ENCODE measurements at regions not wholly inside any gene's neighbourhood (a gene's known extent, or its start where the extent isn't known, plus 50 kb on each side); places are given as distances from the start of the nearest gene placed in this dataset.
"Not testable (repeated sequence)": the region's sequence is repeated elsewhere in the genome, so short reads cannot be mapped to it uniquely, and the experiment has no call there.

DNA sequence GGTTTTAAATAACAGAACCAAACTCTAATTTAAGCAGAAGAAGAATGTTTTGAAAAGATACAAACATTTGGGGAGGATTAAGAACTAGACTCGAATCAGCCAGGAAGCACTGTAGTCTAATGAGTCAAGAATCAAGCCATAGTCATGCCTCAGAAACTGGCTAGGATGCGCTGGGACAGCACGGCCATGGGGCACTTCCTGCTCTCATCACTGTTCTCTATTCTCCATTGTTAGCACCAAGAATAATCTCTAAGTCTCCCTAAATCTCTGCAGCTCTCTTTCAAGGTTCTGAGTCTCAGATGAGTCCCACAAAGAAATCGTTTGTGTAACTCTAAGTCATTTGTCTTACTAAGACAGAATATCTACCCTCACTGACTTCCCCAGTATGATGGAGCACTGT is 399.0 kb upstream of the KCNMB2 start:
- DNase-seq: no peak

DNA sequence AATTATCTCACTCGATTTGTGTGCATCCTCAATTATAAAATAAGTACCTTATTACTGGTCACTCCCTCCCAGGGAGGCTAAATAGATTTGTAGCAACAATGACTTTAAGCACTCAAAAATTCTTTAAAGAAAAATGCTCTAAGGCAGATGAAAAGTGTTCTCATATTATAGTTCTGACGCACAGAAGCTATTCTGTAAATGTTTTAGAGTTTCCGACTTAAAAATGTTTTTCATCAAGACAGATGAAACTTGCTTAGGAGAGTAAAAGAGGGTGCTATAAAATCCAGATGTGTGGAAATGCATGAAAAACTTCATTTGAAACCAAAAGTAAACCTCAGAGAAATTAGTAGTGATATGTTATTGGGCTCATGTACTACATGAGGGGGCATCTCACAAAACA is 398.4 kb upstream of the KCNMB2 start:
- no peak for DNase-seq

- peak; percentile 8 to 15 for DNase-seq
These were observed 397.1 kb upstream of the KCNMB2 start for GRCh38 chr3:178139116-178139515.

DNA sequence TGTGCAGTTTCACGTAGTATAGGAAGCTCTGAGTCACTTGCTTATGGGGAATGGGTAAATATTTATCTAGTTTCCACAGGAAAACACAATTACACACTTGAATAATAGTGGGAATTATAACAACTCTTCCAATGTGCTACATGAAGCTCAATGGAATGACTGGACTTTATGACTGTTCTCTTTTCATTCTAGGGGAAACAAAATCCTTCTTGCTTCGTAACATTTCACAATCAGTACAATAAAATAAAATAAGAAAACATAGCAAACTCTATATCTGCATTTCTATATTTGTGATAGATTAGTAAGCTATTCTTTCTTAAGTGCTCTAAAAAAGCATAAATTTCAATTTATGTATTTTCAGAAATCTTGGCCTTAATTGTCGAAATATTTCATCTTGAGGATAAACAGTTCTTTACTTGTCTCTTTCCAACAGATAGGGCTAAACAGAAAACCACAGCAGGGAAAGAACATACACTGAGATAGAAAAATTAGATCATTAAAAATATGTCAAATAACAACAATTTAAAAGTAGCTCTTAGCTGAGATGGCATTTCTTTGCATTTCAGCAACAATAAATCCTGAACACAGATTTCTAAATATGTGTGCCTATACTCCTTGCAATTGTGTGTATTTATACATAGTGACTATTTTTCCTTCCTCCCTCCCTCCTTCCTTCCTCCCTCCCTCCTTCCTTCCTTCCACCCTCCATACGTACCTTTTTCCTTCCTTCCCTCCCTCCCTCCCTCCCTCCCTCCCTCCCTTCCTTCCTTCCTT is 395.5 kb upstream of the KCNMB2 start:
- DNase-seq: no peak

DNA sequence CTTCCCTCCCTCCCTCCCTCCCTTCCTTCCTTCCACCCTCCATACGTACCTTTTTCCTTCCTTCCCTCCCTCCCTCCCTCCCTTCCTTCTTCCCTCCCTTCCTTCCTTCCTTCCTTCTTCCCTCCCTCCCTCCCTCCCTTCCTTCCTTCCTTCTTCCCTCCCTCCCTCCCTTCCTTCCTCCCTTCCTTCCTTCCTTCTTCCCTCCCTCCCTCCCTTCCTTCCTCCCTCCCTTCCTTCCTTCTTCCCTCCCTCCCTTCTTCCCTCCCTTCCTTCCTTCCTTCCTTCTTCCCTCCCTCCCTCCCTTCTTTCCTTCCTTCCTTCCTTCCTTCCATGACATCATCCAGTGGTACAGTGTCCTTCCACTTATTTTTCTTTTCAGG is 394.9 kb upstream of the KCNMB2 start:
- DNase-seq: not testable (repeated sequence)

DNA sequence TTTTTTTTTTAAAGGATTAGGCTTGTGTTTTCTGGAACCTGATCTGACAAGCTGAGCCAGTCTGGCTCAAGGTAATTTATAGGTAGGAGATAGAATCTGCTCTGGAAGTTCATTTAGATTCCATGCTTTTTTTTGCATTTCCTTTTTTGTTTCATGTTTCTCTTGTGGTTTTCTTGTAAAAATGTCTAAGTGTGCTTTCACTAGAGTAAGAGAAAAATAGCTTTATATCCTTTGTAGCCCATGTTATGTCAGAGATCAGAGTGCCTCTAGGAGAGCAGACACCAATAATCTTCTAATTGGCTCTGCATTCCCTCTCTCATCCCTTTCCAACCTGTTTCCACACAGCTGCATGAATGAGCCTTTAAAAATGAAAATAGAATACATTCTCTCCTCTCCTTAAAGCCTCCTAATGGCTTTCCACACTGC is 389.8 kb upstream of the KCNMB2 start:
- no peak for DNase-seq

DNA sequence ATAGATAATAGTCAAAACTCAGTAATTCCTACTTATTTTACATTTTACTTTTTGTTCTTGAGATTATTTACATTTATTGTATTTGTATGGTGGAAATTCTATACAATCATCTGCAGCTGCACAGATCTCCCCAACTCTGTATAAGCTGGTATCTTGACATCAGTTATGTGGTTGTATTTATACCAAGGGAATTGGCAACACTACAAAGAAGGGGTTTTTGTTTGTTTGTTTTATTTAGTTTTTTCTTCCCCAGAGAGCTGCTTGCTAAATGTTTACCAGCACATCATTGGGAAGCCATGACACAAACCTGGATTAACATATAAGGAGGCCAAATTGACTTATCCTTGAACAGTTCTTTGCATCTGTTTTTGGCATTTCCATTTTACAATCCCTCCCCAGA is 389.2 kb upstream of the KCNMB2 start:
- DNase-seq: no peak

DNA sequence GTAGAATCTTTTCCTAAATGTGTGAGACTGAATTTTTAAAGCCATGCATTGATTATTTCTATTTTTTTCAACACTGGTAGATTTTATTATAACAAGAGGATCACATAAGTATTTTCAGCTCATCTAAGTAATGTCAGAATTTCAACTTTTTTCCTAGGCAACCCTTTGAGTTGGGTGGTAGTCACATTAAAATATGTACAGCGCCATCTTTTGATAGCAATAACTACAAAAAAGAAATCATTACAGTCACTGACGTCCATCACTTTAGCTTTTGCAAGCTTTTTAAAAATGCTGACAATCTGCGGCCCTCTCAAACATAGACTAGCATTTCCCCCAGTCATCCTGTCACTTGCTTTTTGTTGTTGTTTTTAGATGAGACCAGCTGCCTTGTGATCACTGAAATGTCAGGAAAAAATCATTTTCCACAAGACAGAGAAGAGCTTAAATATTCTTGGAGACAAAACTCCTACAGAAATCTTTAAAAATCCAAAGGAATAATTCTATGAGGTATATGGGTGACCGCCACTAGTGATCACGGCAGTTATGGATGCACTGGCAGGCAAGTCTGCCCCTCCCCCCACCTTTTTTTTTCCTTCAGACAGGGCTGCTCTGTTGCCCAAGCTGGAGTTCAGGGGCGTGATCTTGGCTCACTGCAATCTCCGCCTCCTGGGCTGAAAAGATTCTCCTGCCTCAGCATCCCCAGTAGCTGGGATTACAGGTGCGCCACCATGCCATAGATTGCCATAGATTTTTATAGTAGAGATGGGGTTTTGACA is 384.0 kb upstream of the KCNMB2 start:
- no peak for DNase-seq

- DNase-seq: no peak
These were observed 383.2 kb upstream of the KCNMB2 start for GRCh38 chr3:178152988-178153387.

DNA sequence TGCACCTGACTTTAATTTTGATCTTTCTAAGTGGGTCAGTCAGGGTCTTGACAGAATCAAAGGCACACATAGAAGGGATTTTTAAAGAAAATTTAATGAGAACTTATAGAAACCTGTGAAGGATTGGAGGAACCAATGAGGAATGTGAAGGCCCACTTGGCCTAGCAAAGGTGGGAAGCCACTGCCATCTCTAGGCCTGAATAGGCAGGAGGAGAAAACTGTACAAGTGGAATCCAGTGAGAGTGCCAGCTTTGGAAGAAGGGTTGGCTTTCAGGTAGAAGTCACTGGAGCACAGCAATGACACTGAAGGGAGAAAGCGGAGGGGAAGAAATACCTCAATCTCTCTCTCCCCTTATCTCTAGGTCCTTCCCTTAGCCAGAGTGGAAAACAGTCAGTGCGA is 380.7 kb upstream of the KCNMB2 start:
- no peak for DNase-seq

DNA sequence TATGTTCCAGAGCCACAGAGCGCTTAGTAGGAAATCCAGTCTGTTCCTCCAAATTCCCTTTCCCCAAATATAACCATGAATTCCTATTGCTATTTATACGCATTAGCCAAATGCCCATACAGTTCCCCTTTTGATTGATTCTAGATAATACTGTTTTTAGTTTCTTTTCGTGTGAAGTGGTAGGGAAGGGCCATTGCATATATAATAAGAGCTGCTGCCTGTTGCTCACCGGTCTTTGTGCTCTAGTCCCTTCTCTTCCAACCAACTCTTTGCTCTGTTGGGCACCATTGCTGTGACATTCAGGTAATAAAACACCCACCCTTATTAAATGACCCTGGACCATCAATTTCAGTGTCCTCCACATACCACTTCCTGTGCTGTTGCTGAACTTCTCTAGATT is 379.9 kb upstream of the KCNMB2 start:
- DNase-seq: peak in 1 of 2 donors; percentile 19

- no peak for DNase-seq
These were observed 376.5 kb upstream of the KCNMB2 start for GRCh38 chr3:178159691-178160220.

DNA sequence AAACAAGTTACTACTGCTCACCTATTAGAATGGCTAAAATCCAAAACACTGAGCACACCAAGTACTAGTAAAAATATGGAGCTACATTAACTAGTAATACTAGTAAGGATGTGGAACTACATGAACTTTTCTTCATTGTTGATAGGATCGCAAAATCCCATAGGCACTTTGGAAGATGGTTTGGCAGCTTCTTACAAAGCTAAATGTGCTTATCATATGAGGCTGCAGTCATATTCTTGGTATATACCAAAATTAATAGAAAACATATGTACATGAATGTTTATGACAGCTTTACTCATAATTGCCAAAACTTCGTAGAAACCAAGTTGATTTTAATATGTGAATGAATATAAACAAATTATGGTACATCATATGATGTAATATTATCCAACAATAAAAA is 366.8 kb upstream of the KCNMB2 start:
- DNase-seq: no peak

DNA sequence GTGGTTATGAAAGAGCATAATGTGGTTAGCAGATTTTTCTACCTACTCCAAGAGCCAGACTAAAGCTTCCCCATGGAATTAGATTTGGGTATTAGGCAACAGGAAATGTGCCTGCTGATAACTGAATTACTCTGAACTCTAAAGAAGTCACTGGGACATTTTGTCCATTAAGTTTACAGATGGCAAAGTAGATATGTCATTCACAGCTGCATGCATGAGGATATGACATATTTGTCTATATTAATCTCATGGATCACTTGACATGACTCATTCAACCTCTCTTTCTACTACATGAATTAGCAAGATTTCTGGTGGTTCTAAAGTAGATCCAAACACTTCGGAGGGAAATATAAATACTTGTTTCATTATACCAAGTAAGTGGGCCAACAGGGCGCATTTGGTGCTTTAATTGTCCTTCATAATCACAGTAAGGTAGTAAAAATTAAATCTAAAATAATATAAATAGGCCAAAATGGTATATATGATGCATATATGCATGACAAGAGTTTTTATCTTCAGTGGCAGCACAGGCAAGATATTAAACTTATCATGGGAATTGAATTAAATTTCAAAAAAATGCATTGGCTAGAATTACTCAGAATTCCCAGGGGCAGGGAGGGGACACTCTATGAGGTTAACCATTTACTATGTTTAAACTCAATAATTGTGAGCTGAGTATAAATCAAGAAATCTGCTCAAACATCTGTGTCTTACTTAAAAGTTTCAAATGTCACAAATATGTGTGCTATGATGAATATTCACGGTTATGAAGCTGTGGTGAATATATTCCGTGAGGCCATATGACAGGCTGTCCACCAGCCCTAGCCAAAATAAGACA is 365.3 kb upstream of the KCNMB2 start:
- DNase-seq: peak; percentile 59 to 63

- DNase-seq: no peak
These were observed 364.1 kb upstream of the KCNMB2 start for GRCh38 chr3:178172121-178172520.

DNA sequence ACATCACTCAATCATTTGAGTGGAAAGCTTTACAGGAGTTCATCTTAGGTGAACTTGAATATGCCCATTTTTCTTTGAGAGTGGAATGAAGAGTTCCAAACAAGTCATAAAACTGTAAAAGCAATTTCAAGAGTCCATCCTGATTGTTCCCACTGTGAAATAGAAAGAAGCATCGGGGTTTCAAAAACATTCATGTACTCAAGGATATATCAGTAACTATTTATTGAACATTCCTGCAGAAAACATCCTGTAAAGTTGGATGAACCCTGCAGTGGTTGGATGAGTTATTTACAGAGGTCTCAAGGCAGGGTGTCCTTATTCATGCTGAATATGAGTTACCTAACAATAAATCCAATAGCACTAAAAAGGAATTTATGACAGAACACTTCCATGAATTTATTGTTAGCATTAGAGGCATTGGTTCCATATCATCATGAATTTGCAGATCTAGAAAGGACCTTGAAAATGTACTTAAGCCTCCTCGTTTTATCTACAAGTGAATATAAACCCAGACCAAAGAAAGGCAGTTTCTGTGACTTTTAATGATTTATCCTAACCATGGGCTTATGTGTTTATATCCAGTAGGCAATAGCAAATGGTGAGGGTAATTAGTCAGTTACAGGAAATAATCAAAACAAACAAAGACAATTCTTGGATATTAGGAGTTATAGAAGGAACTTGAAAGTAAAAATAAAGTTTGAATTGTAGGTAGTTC is 361.9 kb upstream of the KCNMB2 start:
- no peak for DNase-seq

DNA sequence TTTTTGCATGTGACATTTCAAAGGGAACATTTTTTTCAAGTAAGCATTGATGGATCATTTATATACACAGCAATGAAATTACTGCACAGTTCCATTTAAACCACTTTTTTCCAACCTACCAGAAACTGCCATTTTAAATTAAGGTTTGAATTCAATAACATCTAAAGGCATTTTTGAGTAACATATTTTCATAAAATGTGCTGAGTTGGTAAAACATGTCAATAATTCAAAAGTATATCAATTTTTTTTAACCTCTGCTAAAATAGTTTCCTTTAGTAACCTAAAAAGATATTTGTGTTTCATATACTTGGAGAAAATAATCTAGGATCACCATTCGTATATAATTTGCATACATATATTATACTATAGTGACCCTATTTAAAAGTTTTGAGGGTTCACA is 355.1 kb upstream of the KCNMB2 start:
- DNase-seq: no peak

- DNase-seq: no peak
These were observed 354.5 kb upstream of the KCNMB2 start for GRCh38 chr3:178181784-178182183.

DNA sequence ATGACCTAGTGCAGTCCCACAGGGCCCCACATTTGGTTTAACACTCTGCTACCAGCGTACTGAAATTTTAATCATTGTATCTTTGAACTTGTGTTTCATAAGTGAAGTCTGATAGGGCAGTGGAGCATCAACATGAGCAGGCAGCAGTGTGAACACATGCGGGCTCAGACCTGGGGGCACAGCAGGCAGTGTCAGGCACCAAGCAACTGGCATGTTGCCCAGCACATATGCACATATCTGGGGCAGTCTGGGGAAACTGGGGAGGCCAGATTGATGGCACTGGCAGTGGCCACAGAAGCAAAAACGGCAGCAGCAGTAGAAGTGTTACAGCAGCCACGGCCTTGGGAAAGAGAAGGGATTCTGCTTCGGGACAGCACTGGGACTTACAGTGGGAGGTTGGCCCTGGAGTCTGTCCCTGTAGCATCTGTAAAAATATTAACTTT is 353.9 kb upstream of the KCNMB2 start:
- DNase-seq: no peak

GRCh38 chr3:178184833-178185232 is 351.4 kb upstream of the KCNMB2 start:
- DNase-seq: no peak

DNA sequence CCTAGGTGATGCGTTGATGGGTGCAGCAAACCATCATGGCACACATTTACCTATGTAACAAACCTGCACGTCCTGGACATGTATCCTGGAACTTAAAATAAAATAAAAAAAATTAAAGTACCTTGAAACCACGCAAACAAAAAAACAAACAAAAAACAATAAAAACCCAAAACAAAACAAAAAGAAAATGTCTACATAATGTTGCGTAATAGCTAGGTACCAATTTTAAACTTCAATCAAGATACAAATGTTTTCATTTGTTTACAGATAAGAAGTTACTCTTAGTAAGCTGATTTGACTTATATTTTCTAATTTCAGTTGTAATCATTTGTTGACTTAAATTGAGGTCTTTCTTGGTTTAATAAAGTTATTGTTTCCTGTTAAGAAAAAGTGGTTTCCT is 349.6 kb upstream of the KCNMB2 start:
- DNase-seq: no peak

- DNase-seq: no peak
These were observed 346.4 kb upstream of the KCNMB2 start for GRCh38 chr3:178189854-178190253.

All from inflammatory macrophage (primary cell).